Activated effector memory CD4-positive, alpha-beta T cell treated with Interleukin-2 at 50 U/mL for 16 hours (primary cell): ENCODE measurements at regions not wholly inside any gene's neighbourhood (a gene's known extent, or its start where the extent isn't known, plus 50 kb on each side); places are given as distances from the start of the nearest gene placed in this dataset.

Source experiments
- DNase-seq: peaks from one replicate; pipeline ENCODE4 v3.0.0-alpha.2; 2020

DNA sequence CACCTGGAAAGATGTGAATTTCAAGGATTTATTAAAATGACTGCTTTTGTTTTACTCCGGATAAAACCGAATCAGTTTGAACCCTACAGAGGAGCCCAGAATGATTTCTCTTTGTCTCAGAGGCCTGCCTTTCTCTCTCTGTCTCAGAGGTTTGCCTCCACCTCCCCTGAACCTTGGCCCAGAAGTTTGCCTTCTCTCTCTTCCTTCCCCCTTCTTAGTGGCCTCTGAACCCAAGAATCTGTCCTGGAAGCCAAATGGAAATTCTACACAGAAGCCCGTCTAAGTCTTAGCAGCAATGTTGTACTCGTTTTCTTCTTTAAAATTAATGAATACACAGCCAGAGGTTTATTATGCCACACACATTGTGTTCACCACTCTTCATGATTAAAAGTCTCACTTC is 200.7 kb downstream of the SOCS6 start:
- DNase-seq = no peak

DNA sequence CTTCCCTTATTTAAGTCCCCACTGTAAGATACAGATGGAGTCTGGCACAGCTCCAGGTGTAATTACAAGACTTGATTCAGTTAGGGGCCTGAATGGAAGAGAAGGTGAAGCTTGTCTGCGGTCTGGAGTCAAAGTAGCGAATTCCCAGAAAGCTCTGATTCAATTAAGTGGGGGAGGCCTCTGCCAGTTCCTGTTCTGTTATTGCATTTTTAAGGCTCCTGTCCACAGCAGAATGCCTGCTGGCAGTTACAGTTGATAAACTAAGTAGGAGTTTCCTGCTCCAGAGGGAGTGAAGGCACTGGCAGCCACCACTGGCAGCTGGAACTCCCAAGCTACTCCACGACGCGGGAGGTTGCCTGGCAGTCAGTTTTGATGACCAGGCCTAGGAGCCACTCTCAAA is 181.1 kb downstream of the SOCS6 start:
- no peak for DNase-seq

DNA sequence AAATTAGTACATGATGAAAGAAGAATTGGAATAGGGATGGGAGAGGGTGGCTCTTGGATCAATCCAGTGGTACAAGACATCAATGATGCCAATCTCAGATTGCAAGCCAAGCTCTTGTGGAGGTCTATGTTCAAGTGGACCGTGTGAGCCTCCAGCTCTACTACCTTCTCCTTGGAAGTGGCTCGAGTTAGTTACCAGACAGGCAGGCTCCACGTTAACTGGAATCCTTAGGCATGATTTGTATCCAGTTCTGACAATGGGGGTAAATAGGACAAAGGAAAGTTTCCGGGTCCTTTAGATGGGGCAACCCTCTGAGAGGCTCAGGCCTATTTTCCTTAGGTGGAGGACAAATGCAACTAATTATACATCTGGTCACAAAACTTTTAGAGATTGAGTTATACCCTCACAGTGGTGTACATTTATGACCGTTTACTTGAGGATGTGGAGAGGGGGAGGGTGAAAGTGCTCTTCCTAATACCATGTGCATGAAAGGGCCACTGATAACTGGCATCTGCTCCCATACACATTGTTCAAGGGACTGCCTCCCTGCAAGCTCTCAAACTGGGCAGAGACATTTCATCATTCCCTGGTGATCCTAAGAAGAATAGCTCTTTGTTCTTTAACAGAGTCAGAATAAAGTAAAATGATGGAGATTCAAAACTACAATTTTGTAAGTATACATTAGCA is 180.2 kb downstream of the SOCS6 start:
- no peak for DNase-seq

DNA sequence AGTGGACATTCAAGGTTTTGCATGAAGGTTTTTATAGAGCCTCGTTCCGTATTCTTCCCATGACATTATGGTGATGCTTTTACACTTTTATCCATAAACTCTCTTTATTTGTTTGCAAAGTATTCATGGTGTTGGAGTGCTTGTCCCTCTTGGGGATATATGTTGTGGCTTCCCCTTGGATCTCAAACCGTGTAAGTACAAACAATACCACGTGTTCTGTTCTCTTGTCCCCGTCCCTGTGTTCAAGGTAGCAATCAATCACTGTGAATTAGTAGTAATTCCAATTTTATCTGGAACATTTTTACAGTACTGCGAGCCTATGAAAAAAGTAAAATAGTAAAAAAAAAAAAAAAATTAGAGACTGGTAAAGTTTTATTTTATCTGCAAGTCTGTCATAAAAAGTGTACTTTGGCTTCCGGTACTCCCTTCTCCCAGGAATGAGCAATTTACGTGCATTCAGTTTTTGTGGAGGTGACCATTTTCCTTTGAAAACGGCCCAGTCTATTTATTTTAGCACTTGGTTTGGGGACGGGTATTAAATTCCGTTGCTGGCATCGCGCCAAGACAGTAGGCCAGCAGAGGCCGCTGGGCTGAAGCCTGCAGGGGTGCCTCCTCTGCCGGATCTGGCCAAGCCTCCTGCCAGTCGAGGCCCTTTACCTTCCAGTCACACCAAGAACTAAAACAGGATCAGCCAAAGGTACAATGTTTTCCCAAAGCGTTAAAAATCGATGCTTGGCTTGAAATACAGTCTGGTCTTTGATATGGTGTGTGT is 175.7 kb downstream of the SOCS6 start:
- DNase-seq = no peak

DNA sequence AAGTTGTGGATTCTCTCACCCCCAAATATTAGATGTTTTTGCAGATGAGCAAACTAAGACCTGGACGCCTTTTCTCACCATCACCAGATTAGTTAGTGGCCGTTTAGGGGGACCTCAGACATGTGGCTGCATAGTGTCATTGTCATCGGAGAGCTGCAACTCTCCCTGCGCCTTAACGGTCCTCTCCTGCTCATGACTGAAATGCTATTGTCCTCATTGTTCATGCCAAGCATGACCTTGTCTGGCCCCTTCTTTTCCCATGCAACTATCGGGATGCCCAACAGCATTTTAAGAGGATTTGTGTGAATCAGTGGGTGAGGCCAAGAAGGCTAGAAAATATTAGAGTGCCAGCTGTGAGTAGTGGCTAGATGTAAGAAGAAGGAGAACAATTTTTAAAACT is 174.2 kb downstream of the SOCS6 start:
- no peak for DNase-seq

DNA sequence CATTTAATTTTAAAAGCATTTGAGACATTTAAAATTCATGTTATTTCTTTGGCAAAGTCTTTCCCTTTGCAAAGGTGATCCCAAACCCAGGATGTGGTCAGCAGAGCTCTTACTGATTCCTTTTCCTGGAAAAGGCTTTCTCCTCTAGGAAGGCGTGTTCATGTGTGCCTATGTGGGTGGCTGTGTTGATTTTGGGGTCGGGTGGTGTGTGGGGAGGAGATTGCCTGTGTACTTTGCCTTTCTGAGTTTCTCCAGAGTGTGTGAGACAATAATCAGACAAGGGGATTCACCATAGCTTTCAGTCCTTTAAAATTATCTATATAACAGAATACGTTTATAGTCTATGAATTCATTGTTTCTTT is 173.2 kb downstream of the SOCS6 start:
- no peak for DNase-seq

DNA sequence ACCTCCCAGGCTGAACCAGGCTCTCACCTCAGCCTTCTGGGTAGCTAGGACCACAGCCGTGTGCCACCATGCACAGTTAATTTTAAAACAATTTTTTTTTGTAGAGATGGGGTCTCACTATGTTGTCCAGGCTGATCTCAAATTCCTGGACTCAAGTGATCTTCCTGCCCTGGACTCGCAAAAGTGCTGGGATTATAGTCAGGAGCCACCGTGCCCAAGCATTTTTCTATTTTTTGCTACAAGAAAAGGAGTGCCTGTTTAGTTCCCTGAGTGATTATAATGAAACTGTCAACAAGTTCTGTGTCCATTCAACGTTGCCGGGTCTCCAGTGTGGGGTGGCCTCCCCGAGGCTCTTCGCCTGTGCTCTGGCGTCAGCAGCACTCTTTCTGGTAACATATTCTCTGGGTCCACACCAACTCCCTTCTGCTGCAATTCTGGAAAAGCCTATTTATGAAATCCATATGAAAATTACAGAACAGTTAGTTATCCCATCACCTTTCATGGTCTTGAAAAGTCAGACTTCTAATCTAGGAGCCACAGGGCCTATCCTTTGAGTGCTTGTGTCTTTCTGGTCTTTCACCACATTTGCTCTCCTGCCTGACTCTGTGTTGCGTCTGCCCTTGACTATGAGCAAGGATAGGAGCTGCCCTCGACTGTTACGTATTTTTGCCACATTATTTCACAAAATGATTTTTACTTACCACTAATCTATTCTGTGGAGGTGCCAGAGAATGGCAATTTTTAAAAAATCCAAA is 172.7 kb downstream of the SOCS6 start:
- DNase-seq = no peak

DNA sequence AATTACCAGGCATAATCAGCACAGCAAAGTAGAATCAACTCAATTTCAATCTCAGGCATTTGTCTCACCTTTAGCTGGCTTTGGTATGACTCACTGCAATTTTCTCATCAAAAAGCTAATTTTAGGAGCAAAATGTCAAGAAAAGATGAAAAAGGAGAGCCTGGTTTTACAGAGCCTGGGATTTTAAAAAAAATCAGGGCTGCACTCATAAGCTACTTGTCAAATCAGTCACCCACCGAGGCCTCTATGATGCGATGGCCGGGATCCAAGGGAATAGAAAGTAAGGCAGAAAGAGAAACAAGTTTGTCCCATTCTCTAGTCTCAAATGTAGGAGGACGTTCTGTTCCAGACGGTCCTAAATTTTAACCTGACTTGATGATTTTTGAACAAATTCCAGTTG is 170.9 kb downstream of the SOCS6 start:
- DNase-seq = no peak

DNA sequence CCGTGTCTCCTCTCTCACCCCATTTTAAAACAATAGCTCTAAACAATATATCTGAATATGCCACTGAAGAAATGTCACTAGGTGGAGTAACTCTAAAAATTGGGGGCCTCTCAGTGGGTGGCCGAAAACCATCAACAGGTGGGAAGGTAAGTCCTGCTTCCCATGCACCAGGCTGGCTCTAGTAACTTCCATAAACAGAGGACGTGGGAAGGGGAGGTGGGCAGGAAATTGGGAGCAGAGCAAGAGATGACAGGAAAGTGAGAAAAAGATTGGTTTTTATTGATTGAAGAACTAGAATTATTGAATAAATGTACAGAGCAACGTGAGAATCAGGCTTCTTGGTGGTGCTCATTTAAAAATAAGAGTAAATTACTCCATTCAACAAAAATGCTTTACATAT is 170.4 kb downstream of the SOCS6 start:
- DNase-seq = no peak

DNA sequence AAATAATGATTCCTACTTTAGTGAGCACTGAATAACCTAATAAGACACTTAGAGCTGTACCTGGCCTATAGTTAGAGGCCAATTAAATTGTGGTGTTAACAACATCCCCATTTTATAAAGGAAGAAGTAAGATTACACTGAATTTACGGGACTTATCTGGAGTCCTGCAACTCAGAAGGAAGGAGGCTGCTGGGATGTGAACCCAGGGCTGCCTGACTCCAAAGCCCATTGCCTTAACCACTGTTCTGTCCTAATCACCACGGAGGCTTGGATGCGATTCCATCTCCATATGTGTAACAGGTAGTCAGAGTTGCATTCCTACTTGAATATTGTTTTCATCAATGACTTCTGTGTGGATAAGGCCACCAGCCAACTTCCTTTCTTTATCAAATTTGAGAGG is 168.9 kb downstream of the SOCS6 start:
- no peak for DNase-seq

DNA sequence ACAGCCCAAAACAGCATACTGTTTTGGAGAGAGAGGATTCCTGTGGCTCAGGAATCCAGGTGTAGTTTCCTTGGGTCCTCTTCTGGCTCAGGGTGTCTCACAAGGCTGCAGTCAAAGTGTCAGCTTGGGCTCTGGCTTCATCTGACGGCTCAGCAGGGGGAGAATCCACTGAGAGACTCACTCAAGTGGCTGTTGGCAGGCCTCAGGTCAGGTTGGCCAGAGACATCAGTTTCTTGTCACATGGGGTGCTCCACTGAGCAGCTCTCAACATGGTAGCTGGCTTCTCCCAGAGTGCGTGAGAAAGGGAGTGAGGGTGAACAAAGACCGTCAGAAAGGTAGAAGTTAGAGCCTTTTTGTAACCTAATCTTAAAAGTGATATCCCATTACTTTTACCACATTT is 168.4 kb downstream of the SOCS6 start:
- no peak for DNase-seq

DNA sequence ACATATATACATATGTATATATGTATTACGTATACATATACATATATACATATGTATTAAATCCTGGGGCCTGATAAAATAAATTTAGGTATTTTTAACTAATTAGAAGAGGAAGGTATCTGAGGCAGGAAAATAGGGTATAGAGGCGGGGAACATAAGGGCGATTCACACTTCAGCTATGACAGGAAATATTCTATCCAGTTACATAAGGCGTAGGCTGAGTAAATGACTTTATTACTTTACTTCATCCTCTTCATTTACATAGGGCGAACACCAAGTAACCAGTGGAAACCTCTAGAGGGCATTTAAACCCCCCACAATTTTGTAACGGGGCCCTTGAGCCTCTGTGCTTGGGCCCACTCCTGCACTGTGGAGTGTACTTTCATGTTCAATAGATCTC is 167.5 kb downstream of the SOCS6 start:
- no peak for DNase-seq

DNA sequence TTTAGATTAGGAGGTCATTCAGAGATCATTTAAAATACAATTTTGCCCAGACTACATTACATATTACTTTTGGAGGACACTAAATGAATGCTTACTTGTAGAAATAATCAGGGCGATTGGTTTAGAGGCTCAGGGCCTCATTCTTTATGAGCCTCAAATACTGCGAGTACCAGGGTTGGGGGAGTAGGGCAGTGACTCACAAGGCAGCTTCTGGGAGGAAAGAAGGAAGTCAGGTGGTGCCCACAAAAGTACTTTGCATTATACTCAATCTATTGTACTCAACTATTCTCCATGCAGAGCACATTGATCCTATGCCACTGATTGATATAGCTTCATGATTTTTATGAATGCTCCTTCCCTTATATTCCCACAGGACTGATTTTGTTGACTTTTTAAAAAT is 166.9 kb downstream of the SOCS6 start:
- no peak for DNase-seq

DNA sequence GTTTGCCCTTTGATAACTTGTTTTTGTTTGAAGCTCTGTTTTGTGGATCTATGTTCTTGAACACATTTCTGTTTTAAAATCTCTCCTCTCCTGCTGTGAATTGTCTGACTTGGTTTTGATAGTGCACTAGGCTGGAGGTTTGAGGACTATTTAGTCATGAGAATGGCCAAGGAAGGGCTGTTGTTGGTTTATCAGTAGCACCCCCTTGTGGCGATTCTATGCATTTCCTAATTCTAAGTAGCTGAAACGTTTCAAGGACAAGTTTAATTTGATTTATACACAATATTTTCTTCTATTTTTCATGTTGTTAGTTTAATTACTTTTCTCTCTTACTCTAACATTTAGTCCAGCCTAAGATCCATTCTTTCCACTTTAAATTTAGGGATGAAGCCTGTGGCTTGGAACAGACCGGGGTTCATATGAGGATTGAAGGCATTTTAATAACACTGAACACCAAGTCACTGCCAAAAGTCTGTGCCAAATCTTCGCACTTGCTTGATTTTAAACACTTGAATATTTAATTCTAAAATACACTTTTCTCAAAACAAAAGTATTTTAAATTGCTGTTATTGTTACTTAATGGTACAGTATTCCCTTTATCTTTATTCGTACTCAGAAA is 166.0 kb downstream of the SOCS6 start:
- DNase-seq = no peak

DNA sequence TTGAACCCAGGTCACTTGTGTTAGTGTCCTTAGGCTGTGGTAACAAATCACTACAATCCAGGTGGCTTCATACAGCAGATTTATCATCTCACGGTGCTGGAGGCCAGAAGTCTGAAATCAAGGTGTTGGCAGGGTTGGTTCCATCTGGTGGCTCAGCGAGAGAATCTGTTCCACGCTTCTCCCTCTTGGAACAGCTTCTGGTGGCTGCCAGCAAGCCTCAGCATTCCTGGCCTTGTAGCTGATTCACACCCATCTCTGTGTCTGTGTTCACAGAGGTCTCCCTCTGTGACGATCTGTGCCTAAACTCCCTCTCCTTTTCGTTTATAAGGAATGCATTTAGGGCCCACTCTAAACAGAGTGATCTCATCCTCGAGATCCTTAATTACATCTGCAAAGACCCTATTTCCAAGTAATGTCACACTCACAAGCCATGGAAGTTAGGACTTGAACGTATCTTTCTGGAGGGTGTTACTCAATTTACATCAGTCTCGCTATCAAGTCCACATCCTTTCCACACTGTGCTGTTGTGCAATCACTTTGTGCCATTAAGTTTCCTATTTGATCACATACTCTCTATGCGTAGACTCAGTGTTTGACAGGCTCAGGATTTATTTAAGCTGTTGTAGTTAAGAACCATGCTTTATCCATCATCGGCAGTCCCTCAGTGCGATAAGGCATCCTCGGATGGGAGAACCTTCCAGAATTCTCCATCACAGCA is 164.4 kb downstream of the SOCS6 start:
- DNase-seq = no peak

DNA sequence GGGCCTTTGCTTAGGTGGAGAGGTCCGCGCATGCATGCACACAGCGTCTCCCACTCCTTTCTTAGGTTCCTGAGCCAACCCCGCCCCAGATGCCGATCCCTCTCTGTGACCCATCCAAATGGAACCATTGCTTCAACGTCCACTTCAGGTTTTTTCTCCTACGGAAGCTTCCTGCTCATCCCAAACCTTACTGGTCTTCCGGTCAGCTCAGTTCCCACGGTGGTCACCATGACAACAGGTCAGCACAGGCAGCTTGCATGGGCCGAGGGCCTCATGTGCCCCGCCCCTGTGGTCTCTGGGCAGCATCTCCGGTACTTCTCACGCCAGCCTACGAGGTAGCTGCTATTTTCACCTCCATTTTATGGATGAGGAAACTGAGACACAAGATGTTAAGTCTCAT is 163.7 kb downstream of the SOCS6 start:
- DNase-seq = no peak

DNA sequence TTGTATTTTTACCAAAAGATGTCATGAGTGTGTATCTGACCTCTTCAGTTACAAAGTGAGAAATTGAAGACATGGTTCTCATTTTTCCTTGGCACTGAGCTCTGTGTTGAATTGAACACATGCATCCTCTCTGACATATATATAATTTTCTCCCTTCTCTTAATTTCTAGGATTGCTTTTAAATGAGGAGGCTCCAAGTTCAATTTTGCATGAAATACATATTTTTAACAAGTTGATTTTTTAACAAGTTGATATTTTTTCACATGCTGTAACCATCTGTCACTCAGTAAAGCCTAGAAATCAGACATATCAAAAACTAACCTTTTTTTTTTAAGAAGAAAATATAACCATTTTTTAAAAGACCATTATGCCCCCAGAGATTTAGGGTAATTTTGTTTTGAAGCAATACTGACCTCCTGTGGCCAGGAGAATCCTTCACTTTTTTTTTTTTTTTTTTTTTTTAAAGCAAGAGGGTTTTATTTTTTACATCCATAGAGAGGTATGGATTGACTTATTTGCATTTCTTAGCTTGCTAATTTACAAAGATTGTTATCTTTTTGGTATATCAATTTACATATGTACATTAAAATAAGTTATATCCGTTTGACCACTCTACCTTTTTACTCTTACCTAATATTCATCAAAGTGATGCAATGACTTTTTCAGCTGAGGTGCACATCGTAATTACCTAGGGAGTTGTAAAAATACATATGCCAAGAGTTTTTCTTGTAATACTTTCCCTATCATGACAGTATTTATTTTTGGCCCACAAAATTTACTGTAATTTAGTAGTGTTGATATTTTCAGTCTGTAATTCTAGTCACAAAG is 161.8 kb downstream of the SOCS6 start:
- DNase-seq = no peak

DNA sequence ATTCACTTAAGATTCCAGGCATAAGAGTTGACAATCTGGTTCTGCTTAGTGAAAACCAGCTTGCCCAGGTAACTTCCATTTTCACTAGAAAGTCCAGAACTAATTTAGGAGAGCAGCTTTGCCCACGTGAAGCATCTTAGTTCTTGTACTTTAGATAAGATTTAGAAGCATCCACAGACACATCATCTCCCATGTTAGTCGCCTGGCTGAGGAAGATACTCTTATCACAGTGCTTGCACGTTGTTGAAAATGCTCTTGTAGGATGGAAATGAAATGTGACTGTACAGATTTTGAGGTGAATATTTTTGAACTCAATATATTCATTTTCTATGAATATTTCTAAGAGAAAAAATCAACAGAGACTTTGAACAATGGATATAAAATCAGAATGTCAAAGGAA is 159.7 kb downstream of the SOCS6 start:
- DNase-seq = no peak

DNA sequence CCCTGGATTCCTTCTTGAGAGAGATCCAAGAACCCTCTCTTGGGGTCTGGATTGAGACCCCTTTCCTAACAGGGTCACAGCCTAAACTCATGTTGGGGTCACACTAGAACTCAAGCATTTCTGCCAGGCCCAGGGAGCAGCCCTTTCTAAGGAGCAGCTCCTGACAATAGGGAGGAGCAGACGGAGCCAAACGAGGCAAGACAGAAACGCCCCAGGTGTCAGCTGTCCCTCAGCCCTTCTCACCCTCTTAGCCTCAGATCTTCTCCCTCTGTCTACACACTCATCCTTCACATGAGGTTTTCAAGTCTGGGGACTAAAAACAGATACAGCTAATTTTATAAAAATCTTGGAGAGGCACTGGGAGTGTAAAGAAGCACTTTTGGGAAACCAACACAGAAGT is 157.2 kb downstream of the SOCS6 start:
- DNase-seq = no peak

DNA sequence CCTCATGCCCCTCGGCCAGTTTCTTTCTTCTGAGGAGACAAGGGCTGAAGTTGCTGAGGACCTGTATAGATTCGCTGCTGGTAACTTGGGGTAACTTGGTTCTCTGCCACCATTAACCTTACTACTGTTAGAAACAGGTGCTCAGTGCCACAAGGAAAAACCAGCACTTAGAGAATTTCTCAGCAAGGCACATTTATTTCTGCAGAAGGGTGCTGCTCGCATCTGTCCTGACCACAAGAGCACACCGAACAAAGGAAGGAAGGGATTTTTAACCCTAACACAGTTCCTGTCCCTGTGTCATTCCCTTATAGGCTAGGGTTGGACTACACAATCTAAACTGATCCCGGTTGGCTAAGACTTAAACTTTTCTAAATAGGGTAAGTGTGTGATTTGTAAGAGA is 154.1 kb downstream of the SOCS6 start:
- DNase-seq = no peak

DNA sequence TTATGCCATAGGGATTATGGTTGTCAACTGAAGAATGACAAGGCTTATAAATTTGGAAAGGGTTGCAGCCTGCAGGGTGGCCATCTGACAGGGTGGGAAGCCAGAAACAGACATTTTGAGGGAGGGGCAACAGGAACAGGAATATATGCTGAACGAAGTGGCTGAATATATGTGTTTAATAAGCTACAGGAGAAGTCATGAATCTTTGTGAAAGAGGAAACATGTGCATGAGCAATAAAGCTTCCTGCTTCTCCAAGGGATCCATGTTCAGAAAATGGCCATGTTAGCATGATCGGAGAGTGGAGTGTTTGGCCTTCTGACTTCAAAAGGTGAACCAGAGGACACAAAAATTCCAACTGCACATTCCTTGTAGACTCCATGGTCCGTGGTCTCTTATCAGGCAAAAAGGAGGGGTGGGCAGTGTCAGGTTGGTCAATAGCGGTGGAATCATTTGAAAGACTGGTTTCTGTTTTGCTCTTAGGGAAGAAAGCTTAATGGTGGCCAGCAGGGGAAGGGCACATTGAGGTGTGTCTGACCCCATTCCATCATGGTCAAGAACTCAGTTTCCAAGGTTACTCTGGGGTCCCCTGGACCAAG is 144.1 kb downstream of the SOCS6 start:
- no peak for DNase-seq

DNA sequence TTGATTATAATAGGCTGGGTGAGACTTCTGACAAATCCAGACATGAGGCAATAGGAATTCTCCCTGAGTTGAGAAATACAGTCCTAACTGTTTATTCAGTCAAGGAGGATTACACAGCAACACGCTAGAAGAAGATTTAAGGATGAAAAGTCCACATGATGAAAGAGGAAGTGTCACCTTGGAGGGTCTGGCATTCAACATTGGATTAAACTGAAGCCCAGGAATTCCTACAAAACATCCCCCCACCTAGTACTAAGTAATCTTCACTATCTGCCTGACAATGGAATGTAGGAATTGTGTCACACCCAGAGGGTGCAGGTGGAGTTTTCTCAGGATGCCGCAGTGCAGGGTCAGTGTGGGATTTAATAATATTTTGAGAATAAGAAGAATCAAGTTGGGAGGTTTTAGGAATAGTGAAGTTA is 142.4 kb downstream of the SOCS6 start:
- DNase-seq = no peak
